IgD-negative memory B cell (primary cell): ENCODE measurements at regions not wholly inside any gene's neighbourhood (a gene's known extent, or its start where the extent isn't known, plus 50 kb on each side); places are given as distances from the start of the nearest gene placed in this dataset.

ENCODE experiments used
- H3K27ac Mint-ChIP-seq, 3 donors: one replicate each; pipeline ENCODE4 v1.8.0; 2020 to 2022; ENCODE audit warnings: mild to moderate bottlenecking in 3 of 3, mixed read lengths in 3 of 3, moderate library complexity in 1 of 3
- H3K27me3 Mint-ChIP-seq: one replicate; pipeline ENCODE4 v1.8.0; 2021; ENCODE audit warnings: mixed read lengths
- H3K36me3 Mint-ChIP-seq: one replicate; pipeline ENCODE4 v1.8.0; 2020; ENCODE audit warnings: mild to moderate bottlenecking, mixed read lengths
- H3K4me1 Mint-ChIP-seq, 3 donors: one replicate each; pipeline ENCODE4 v1.8.0; 2020 to 2022; ENCODE audit warnings: mixed read lengths in 3 of 3, mild to moderate bottlenecking in 1 of 3
- H3K4me3 Mint-ChIP-seq, 4 donors: one replicate each; pipeline ENCODE4 v1.8.0; 2020 to 2022; ENCODE audit warnings: mild to moderate bottlenecking in 4 of 4, mixed read lengths in 4 of 4, moderate library complexity in 3 of 4
- H3K9me3 Mint-ChIP-seq, 3 donors: one replicate each; pipeline ENCODE4 v1.8.0; 2020 to 2021; ENCODE audit warnings: mixed read lengths in 3 of 3, mild to moderate bottlenecking in 1 of 3

GRCh38 chrX:11976663-11977062 lies 161.6 kb upstream of the FRMPD4 start:
- no peaks in the 10 kb centered on the region for H3K9me3 Mint-ChIP-seq
- H3K27me3 Mint-ChIP-seq, result peaks cover 7% of the 10 kb centered on the region
- no peak overlapping the region for H3K27ac Mint-ChIP-seq
- no peaks in the 10 kb centered on the region for H3K4me1 Mint-ChIP-seq
- H3K4me3 Mint-ChIP-seq, result no peak overlapping the region
- H3K36me3 Mint-ChIP-seq, result peaks cover 4% of the 10 kb centered on the region

- no peak overlapping the region for H3K27ac Mint-ChIP-seq
- H3K27me3 Mint-ChIP-seq, result no peaks in the 10 kb centered on the region
- H3K4me1 Mint-ChIP-seq, result no peaks in the 10 kb centered on the region
- no peaks in the 10 kb centered on the region for H3K36me3 Mint-ChIP-seq
- H3K9me3 Mint-ChIP-seq, result peaks cover 1 to 7% (median 3%) of the 10 kb centered on the region in 3 donors
- H3K4me3 Mint-ChIP-seq, result no peak overlapping the region
These were observed 146.0 kb upstream of the FRMPD4 start for GRCh38 chrX:11992271-11992670.

- Mint-ChIP-seq H3K27ac (no peak overlapping the region), H3K27me3 (no peaks in the 10 kb centered on the region), H3K9me3 (peaks cover 0 to 2% (median 0%) of the 10 kb centered on the region in 3 donors), H3K36me3 (no peaks in the 10 kb centered on the region), H3K4me3 (no peak overlapping the region), H3K4me1 (no peaks in the 10 kb centered on the region)
These were observed 143.1 kb upstream of the FRMPD4 start for GRCh38 chrX:11995146-11995545.

- Mint-ChIP-seq H3K4me1 (no peaks in the 10 kb centered on the region), H3K9me3 (peaks cover 0 to 2% (median 0%) of the 10 kb centered on the region in 3 donors), H3K36me3 (no peaks in the 10 kb centered on the region)
These were observed 141.5 kb upstream of the FRMPD4 start for GRCh38 chrX:11996810-11997209.

GRCh38 chrX:11998944-11999343 lies 139.3 kb upstream of the FRMPD4 start:
- Mint-ChIP-seq H3K4me1 (no peaks in the 10 kb centered on the region), H3K27ac (no peak overlapping the region), H3K9me3 (no peaks in the 10 kb centered on the region), H3K27me3 (no peaks in the 10 kb centered on the region), H3K4me3 (no peak overlapping the region), H3K36me3 (no peaks in the 10 kb centered on the region)

More at GRCh38 chrX:11996810-11997209, 141.5 kb upstream of the FRMPD4 start:
- Mint-ChIP-seq H3K4me3 (no peak overlapping the region), H3K27ac (no peak overlapping the region), H3K27me3 (no peaks in the 10 kb centered on the region)

- H3K4me3 Mint-ChIP-seq, result no peak overlapping the region
- peaks cover 0 to 2% (median 2%) of the 10 kb centered on the region in 3 donors for H3K4me1 Mint-ChIP-seq
- H3K9me3 Mint-ChIP-seq, result no peaks in the 10 kb centered on the region
- H3K27ac Mint-ChIP-seq, result no peak overlapping the region
- H3K27me3 Mint-ChIP-seq, result peaks cover 2% of the 10 kb centered on the region
- no peaks in the 10 kb centered on the region for H3K36me3 Mint-ChIP-seq
These were observed 135.4 kb upstream of the FRMPD4 start for GRCh38 chrX:12002876-12003275.

- H3K27me3 Mint-ChIP-seq, result peaks cover 2% of the 10 kb centered on the region
- H3K9me3 Mint-ChIP-seq, result peaks cover 0 to 3% (median 3%) of the 10 kb centered on the region in 3 donors
- H3K27ac Mint-ChIP-seq, result no peak overlapping the region
- H3K36me3 Mint-ChIP-seq, result no peaks in the 10 kb centered on the region
- H3K4me1 Mint-ChIP-seq, result peaks cover 0 to 2% (median 2%) of the 10 kb centered on the region in 3 donors
- no peak overlapping the region for H3K4me3 Mint-ChIP-seq
These were observed 130.4 kb upstream of the FRMPD4 start for GRCh38 chrX:12007881-12008280.

GRCh38 chrX:12010436-12010835 lies 127.8 kb upstream of the FRMPD4 start:
- H3K9me3 Mint-ChIP-seq, result peaks cover 0 to 3% (median 3%) of the 10 kb centered on the region in 3 donors
- H3K27ac Mint-ChIP-seq, result no peak overlapping the region
- no peak overlapping the region for H3K4me3 Mint-ChIP-seq
- H3K4me1 Mint-ChIP-seq, result peaks cover 0 to 2% (median 2%) of the 10 kb centered on the region in 3 donors
- peaks cover 3% of the 10 kb centered on the region for H3K27me3 Mint-ChIP-seq
- no peaks in the 10 kb centered on the region for H3K36me3 Mint-ChIP-seq

GRCh38 chrX:12011075-12011474 lies 127.2 kb upstream of the FRMPD4 start:
- H3K27me3 Mint-ChIP-seq, result peaks cover 3% of the 10 kb centered on the region
- no peak overlapping the region for H3K27ac Mint-ChIP-seq
- no peaks in the 10 kb centered on the region for H3K36me3 Mint-ChIP-seq
- H3K9me3 Mint-ChIP-seq, result peaks cover 0 to 3% (median 3%) of the 10 kb centered on the region in 3 donors
- no peak overlapping the region for H3K4me3 Mint-ChIP-seq
- H3K4me1 Mint-ChIP-seq, result peaks cover 0 to 2% (median 2%) of the 10 kb centered on the region in 3 donors

- Mint-ChIP-seq H3K9me3 (peaks cover 0 to 3% (median 3%) of the 10 kb centered on the region in 3 donors), H3K36me3 (no peaks in the 10 kb centered on the region), H3K4me1 (no peaks in the 10 kb centered on the region), H3K4me3 (no peak overlapping the region), H3K27ac (no peak overlapping the region), H3K27me3 (peaks cover 1% of the 10 kb centered on the region)
These were observed 125.1 kb upstream of the FRMPD4 start for GRCh38 chrX:12013211-12013618.

- peaks cover 2% of the 10 kb centered on the region for H3K27me3 Mint-ChIP-seq
- H3K4me1 Mint-ChIP-seq, result no peaks in the 10 kb centered on the region
- peaks cover 3% of the 10 kb centered on the region for H3K36me3 Mint-ChIP-seq
- H3K27ac Mint-ChIP-seq, result no peak overlapping the region
- no peaks in the 10 kb centered on the region for H3K9me3 Mint-ChIP-seq
- no peak overlapping the region for H3K4me3 Mint-ChIP-seq
These were observed 116.6 kb upstream of the FRMPD4 start for GRCh38 chrX:12021698-12022097.

GRCh38 chrX:12026481-12026880 lies 111.8 kb upstream of the FRMPD4 start:
- H3K9me3 Mint-ChIP-seq, result peaks cover 0 to 2% (median 0%) of the 10 kb centered on the region in 3 donors
- H3K36me3 Mint-ChIP-seq, result peaks cover 2% of the 10 kb centered on the region
- H3K27me3 Mint-ChIP-seq, result peaks cover 2% of the 10 kb centered on the region
- H3K27ac Mint-ChIP-seq, result no peak overlapping the region
- H3K4me3 Mint-ChIP-seq, result no peak overlapping the region
- H3K4me1 Mint-ChIP-seq, result no peaks in the 10 kb centered on the region

GRCh38 chrX:12032082-12032481 lies 106.2 kb upstream of the FRMPD4 start:
- Mint-ChIP-seq H3K27me3 (no peaks in the 10 kb centered on the region), H3K36me3 (no peaks in the 10 kb centered on the region), H3K4me1 (no peaks in the 10 kb centered on the region), H3K27ac (no peak overlapping the region), H3K4me3 (no peak overlapping the region), H3K9me3 (peaks cover 0 to 2% (median 0%) of the 10 kb centered on the region in 3 donors)

GRCh38 chrX:12034741-12035140 lies 103.5 kb upstream of the FRMPD4 start:
- Mint-ChIP-seq H3K36me3 (no peaks in the 10 kb centered on the region), H3K4me3 (no peak overlapping the region), H3K27ac (no peak overlapping the region), H3K4me1 (no peaks in the 10 kb centered on the region), H3K9me3 (peaks cover 0 to 2% (median 0%) of the 10 kb centered on the region in 3 donors), H3K27me3 (no peaks in the 10 kb centered on the region)

GRCh38 chrX:12042615-12043014 lies 95.7 kb upstream of the FRMPD4 start:
- Mint-ChIP-seq H3K9me3 (peaks cover 0 to 2% (median 0%) of the 10 kb centered on the region in 3 donors), H3K36me3 (peaks cover 2% of the 10 kb centered on the region), H3K27me3 (peaks cover 5% of the 10 kb centered on the region), H3K4me1 (no peaks in the 10 kb centered on the region), H3K4me3 (no peak overlapping the region), H3K27ac (no peak overlapping the region)

GRCh38 chrX:12052109-12052508 lies 86.2 kb upstream of the FRMPD4 start:
- no peak overlapping the region for H3K4me3 Mint-ChIP-seq
- peaks cover 2% of the 10 kb centered on the region for H3K27me3 Mint-ChIP-seq
- no peaks in the 10 kb centered on the region for H3K4me1 Mint-ChIP-seq
- H3K27ac Mint-ChIP-seq, result no peak overlapping the region
- H3K36me3 Mint-ChIP-seq, result no peaks in the 10 kb centered on the region
- peaks cover 4 to 5% (median 4%) of the 10 kb centered on the region in 3 donors for H3K9me3 Mint-ChIP-seq
